Liver (tissue), 8 donors: ENCODE measurements at regions not wholly inside any gene's neighbourhood (a gene's known extent, or its start where the extent isn't known, plus 50 kb on each side); places are given as distances from the start of the nearest gene placed in this dataset.
"Not testable (repeated sequence)": the region's sequence is repeated elsewhere in the genome, so short reads cannot be mapped to it uniquely, and the experiment has no call there.

ENCODE experiments used
- DNase-seq: peaks from one replicate; pipeline ENCODE4 v3.0.0-alpha.2; 2017; ENCODE audit warnings: low spot score
- H3K27ac ChIP-seq, 2 donors: one replicate each; pipeline ENCODE4 v1.7.0; 2013; ENCODE audit warnings: inconsistent platforms in 2 of 2, low read length in 2 of 2, control low read depth in 1 of 2, low read depth in 1 of 2, mild to moderate bottlenecking in 1 of 2
- H3K27me3 ChIP-seq, 4 donors: one replicate each; pipeline versions ENCODE4 v1.6.1 to v1.7.0; 2013; ENCODE audit warnings: low read length in 3 of 4, inconsistent platforms in 1 of 4, mild to moderate bottlenecking in 1 of 4, moderate library complexity in 1 of 4; ENCODE audit not compliant: control insufficient read depth in 4 of 4, insufficient read depth in 4 of 4
- H3K36me3 ChIP-seq, 4 donors: one replicate each; pipeline versions ENCODE4 v1.6.1 to v1.7.0; 2013; ENCODE audit warnings: low read length in 3 of 4, mild to moderate bottlenecking in 3 of 4, low read depth in 1 of 4, moderate library complexity in 1 of 4; ENCODE audit not compliant: control insufficient read depth in 4 of 4, insufficient read depth in 3 of 4
- H3K4me1 ChIP-seq, 4 donors: one replicate each; pipeline versions ENCODE4 v1.6.1 to v1.7.0; 2013; ENCODE audit warnings: low read length in 3 of 4, mild to moderate bottlenecking in 3 of 4, moderate library complexity in 1 of 4; ENCODE audit not compliant: control insufficient read depth in 4 of 4, insufficient read depth in 4 of 4
- H3K4me3 ChIP-seq, 3 donors: one replicate each; pipeline versions ENCODE4 v1.6.1 to v1.7.0; 2013; ENCODE audit warnings: low read length in 3 of 3, control low read depth in 1 of 3, low read depth in 1 of 3, mild to moderate bottlenecking in 1 of 3
- H3K9ac ChIP-seq, 2 donors: one replicate each; pipeline ENCODE4 v1.7.0; 2013; ENCODE audit warnings: low read length in 2 of 2, mild to moderate bottlenecking in 2 of 2, moderate library complexity in 2 of 2, control low read depth in 1 of 2, low read depth in 1 of 2
- H3K9me3 ChIP-seq, 4 donors: one replicate each; pipeline versions ENCODE4 v1.6.1 to v1.7.0; 2013; ENCODE audit warnings: low read length in 3 of 4; ENCODE audit not compliant: control insufficient read depth in 4 of 4
- FOXA2 ChIP-seq: IDR thresholded peaks from 2 replicates; pipeline ENCODE4 v1.6.1; 2016; ENCODE audit warnings: antibody characterized with exemption
- GABPA ChIP-seq, 2 donors: IDR thresholded peaks in 1 of 2; conservative IDR thresholded peaks in 1 of 2; 2 replicates each; pipeline ENCODE4 v1.6.1; 2016; ENCODE audit warnings: antibody characterized with exemption in 2 of 2, mild to moderate bottlenecking in 1 of 2, moderate library complexity in 1 of 2
- HNF4A ChIP-seq, 2 donors: conservative IDR thresholded peaks; 2 replicates each; pipeline ENCODE4 v1.6.1; 2016; ENCODE audit warnings: antibody characterized with exemption in 2 of 2, mild to moderate bottlenecking in 2 of 2
- HNF4G ChIP-seq: IDR thresholded peaks from 2 replicates; pipeline ENCODE4 v1.6.1; 2016; ENCODE audit warnings: antibody characterized with exemption
- JUND ChIP-seq, 2 donors: IDR thresholded peaks; 2 replicates each; pipeline ENCODE4 v1.6.1; 2016; ENCODE audit warnings: antibody characterized with exemption in 2 of 2
- NR2F2 ChIP-seq: IDR thresholded peaks from 2 replicates; pipeline ENCODE4 v1.6.1; 2016; ENCODE audit warnings: antibody characterized with exemption
- RAD21 ChIP-seq, 2 donors: IDR thresholded peaks; 2 replicates each; pipeline ENCODE4 v1.6.1; 2016; ENCODE audit warnings: antibody characterized with exemption in 2 of 2, mild to moderate bottlenecking in 2 of 2
- RXRA ChIP-seq, 2 donors: IDR thresholded peaks; 2 replicates each; pipeline ENCODE4 v1.6.1; 2017 to 2018; ENCODE audit warnings: antibody characterized with exemption in 2 of 2, mild to moderate bottlenecking in 1 of 2
- SP1 ChIP-seq: IDR thresholded peaks from 2 replicates; pipeline ENCODE4 v1.6.1; 2018; ENCODE audit warnings: antibody characterized with exemption, mild to moderate bottlenecking
- YY1 ChIP-seq: IDR thresholded peaks from 2 replicates; pipeline ENCODE4 v1.6.1; 2016; ENCODE audit warnings: antibody characterized with exemption, mild to moderate bottlenecking
- WGBS: extraction: QIAGEN DNeasy Blood & Tissue Kit; methylation state at CpG from one replicate; pipeline ENCODE4 v1.1.7; 2013; 5-methylcytosine and 5-hydroxymethylcytosine counted together
- TF ChIP-seq, protein P1 (sequence below): IDR thresholded peaks from 2 replicates; pipeline ENCODE4 v1.6.1; 2016; ENCODE audit warnings: antibody characterized with exemption
- TF ChIP-seq, protein P2 (sequence below): fragments of 150-350 bp; IDR thresholded peaks from 2 replicates; pipeline ENCODE4 v1.5.1; 2017; ENCODE audit warnings: improper control_type of control experiment, low read depth, low read length; ENCODE audit not compliant: missing input control
- TF ChIP-seq, protein P3 (sequence below): IDR thresholded peaks from 2 replicates; pipeline ENCODE4 v1.6.1; 2016; ENCODE audit warnings: antibody characterized with exemption
- TF ChIP-seq, protein P4 (sequence below): IDR thresholded peaks from 2 replicates; pipeline ENCODE4 v1.6.1; 2016; ENCODE audit warnings: antibody characterized with exemption
- donor health status: healthy.
- donor health status: healthy.
- donor health status: healthy.
- donor health status: healthy.
- donor health status: healthy.

DNA sequence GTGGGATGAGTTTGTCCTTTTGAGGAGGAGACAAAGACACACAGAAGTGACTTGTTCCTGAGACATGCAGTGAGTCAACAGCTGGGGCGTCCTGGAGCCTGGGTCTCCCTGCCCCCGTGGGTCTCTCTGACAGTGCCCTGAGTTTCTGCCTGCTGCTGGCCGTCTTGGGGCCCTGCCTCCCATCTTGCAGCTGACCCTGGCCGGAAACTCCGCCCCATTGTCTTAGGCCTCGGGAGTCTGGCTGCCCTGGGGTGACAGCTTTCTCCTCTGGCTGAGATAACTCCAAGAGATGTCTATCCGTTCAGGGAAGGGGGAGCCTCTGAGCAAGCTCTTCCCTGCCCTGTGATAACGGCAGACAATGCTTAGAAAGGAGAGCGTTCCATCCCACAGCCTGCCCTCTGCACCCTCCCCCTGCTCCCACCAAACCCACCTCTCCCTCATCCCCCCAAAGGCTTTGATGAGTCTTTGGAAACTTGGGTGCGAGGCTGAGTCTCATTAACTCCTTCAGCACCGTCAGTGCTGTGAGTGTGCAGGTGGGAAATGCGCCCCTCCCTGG is 69.5 kb upstream of the PODXL start:
- no peaks in the 10 kb centered on the region for H3K36me3 ChIP-seq
- no peaks in the 10 kb centered on the region for H3K4me1 ChIP-seq
- H3K9ac ChIP-seq, result no peak overlapping the region
- no peak overlapping the region for H3K4me3 ChIP-seq
- 35% methylated on average over 12 of the region's 12 CpGs for WGBS
- TF ChIP-seq NR2F2, result peak; percentile 58
- TF ChIP-seq RXRA (IDR thresholded peaks at IDR 0.05), result no peak
- H3K27ac ChIP-seq, result no peak overlapping the region
- H3K27me3 ChIP-seq, result no peaks in the 10 kb centered on the region
- no peaks in the 10 kb centered on the region for H3K9me3 ChIP-seq
- DNase-seq, result no peak

DNA sequence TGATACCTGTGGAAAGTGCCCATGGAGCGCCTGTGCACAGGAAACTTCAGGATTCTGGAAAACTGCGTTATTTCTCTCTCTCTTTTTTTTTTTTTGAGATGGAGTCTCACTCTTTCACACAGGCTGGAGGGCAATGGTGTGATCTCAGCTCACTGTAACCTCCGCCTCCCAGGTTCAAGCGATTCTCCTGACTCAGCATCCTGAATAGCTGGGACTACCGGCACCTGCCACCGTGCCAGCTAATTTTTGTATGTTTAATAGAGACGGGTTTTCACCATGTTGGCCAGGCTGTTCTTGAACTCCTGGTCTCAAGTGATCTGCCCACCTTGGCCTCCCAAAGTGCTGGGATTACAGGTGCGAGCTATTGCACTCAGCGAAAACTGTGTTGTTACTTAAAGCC is 68.9 kb upstream of the PODXL start:
- H3K4me3 ChIP-seq, H3K27me3 ChIP-seq, H3K27ac ChIP-seq, H3K9ac ChIP-seq, H3K36me3 ChIP-seq, DNase-seq, H3K4me1 ChIP-seq, H3K9me3 ChIP-seq: not testable (repeated sequence)
- WGBS, result 79% methylated on average over 9 of the region's 9 CpGs

DNA sequence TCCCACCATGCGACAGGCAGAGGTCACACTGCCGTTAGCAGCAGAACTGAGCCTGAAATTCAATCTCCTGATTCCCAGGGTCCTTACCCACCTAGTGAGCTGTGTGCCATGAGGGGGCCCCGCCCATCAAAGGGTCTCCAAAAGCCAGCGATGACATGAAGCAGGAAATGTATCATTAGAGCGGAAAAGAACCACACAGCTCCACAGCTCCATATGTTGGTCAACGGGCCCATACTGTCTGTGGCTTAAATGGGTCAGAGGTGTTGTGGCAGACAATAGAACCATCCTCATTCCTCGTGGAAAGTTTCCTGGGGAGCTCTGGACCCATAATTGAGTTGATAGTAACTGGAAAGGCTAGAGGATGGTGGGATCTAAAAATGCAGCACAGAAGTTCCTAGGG is 68.1 kb upstream of the PODXL start:
- Histone ChIP-seq H3K4me1 (no peaks in the 10 kb centered on the region), H3K36me3 (no peaks in the 10 kb centered on the region), H3K9me3 (no peaks in the 10 kb centered on the region), H3K27ac (no peak overlapping the region), H3K9ac (peak overlapping the region in 1 of 2 donors; percentile 12), H3K27me3 (no peaks in the 10 kb centered on the region), H3K4me3 (no peak overlapping the region)
- WGBS, result 74% methylated on average over 7 of the region's 7 CpGs
- TF ChIP-seq, protein P1, sequence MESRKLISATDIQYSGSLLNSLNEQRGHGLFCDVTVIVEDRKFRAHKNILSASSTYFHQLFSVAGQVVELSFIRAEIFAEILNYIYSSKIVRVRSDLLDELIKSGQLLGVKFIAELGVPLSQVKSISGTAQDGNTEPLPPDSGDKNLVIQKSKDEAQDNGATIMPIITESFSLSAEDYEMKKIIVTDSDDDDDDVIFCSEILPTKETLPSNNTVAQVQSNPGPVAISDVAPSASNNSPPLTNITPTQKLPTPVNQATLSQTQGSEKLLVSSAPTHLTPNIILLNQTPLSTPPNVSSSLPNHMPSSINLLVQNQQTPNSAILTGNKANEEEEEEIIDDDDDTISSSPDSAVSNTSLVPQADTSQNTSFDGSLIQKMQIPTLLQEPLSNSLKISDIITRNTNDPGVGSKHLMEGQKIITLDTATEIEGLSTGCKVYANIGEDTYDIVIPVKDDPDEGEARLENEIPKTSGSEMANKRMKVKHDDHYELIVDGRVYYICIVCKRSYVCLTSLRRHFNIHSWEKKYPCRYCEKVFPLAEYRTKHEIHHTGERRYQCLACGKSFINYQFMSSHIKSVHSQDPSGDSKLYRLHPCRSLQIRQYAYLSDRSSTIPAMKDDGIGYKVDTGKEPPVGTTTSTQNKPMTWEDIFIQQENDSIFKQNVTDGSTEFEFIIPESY, result no peak
- TF ChIP-seq HNF4A (conservative IDR thresholded peaks at IDR 0.05), result no peak
- no peak for TF ChIP-seq GABPA (IDR thresholded peaks at IDR 0.05 in 1 of 2, conservative IDR thresholded peaks at IDR 0.05 in 1 of 2)
- TF ChIP-seq YY1, result no peak
- no peak for TF ChIP-seq RAD21 (IDR thresholded peaks at IDR 0.05)
- TF ChIP-seq, protein P2, sequence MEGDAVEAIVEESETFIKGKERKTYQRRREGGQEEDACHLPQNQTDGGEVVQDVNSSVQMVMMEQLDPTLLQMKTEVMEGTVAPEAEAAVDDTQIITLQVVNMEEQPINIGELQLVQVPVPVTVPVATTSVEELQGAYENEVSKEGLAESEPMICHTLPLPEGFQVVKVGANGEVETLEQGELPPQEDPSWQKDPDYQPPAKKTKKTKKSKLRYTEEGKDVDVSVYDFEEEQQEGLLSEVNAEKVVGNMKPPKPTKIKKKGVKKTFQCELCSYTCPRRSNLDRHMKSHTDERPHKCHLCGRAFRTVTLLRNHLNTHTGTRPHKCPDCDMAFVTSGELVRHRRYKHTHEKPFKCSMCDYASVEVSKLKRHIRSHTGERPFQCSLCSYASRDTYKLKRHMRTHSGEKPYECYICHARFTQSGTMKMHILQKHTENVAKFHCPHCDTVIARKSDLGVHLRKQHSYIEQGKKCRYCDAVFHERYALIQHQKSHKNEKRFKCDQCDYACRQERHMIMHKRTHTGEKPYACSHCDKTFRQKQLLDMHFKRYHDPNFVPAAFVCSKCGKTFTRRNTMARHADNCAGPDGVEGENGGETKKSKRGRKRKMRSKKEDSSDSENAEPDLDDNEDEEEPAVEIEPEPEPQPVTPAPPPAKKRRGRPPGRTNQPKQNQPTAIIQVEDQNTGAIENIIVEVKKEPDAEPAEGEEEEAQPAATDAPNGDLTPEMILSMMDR, result no peak
- TF ChIP-seq, protein P3, sequence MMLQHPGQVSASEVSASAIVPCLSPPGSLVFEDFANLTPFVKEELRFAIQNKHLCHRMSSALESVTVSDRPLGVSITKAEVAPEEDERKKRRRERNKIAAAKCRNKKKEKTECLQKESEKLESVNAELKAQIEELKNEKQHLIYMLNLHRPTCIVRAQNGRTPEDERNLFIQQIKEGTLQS, result no peak
- TF ChIP-seq RXRA (IDR thresholded peaks at IDR 0.05), result no peak
- no peak for TF ChIP-seq HNF4G
- no peak for TF ChIP-seq SP1
- TF ChIP-seq JUND (IDR thresholded peaks at IDR 0.05), result no peak
- TF ChIP-seq, protein P4, sequence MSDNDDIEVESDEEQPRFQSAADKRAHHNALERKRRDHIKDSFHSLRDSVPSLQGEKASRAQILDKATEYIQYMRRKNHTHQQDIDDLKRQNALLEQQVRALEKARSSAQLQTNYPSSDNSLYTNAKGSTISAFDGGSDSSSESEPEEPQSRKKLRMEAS, result no peak
- no peak for TF ChIP-seq NR2F2
- no peak for TF ChIP-seq FOXA2
- no peak for DNase-seq
